Thyroid gland (tissue), 4 donors: ENCODE measurements at regions not wholly inside any gene's neighbourhood (a gene's known extent, or its start where the extent isn't known, plus 50 kb on each side); places are given as distances from the start of the nearest gene placed in this dataset.

Experiments
- POLR2A ChIP-seq, 2 donors: fragments of 450-650 bp; IDR thresholded peaks; one replicate each; pipeline ENCODE4 v1.6.1; 2017; ENCODE audit warnings: antibody characterized with exemption in 2 of 2, mild to moderate bottlenecking in 2 of 2, moderate library complexity in 1 of 2
- TF ChIP-seq, protein P1 (sequence below), 6 experiments: fragments of 200-600 bp in 3 of 6; fragments of 450-650 bp in 3 of 6; sonication (generic) in 3 of 6; IDR thresholded peaks; one replicate each; pipeline ENCODE4 v1.5.1; 2016 to 2019; ENCODE audit warnings: antibody characterized with exemption in 6 of 6, mild to moderate bottlenecking in 2 of 6, inconsistent platforms in 1 of 6, moderate library complexity in 1 of 6

- TF ChIP-seq, protein P1, sequence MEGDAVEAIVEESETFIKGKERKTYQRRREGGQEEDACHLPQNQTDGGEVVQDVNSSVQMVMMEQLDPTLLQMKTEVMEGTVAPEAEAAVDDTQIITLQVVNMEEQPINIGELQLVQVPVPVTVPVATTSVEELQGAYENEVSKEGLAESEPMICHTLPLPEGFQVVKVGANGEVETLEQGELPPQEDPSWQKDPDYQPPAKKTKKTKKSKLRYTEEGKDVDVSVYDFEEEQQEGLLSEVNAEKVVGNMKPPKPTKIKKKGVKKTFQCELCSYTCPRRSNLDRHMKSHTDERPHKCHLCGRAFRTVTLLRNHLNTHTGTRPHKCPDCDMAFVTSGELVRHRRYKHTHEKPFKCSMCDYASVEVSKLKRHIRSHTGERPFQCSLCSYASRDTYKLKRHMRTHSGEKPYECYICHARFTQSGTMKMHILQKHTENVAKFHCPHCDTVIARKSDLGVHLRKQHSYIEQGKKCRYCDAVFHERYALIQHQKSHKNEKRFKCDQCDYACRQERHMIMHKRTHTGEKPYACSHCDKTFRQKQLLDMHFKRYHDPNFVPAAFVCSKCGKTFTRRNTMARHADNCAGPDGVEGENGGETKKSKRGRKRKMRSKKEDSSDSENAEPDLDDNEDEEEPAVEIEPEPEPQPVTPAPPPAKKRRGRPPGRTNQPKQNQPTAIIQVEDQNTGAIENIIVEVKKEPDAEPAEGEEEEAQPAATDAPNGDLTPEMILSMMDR (IDR thresholded peaks at IDR 0.05) = no peak
- TF ChIP-seq POLR2A (IDR thresholded peaks at IDR 0.05) = no peak
Measured at GRCh38 chr4:157999723-158000122, 173.1 kb downstream of the GASK1B start.
